Neuronal stem cell (in vitro differentiated cells): ENCODE measurements at regions not wholly inside any gene's neighbourhood (a gene's known extent, or its start where the extent isn't known, plus 50 kb on each side); places are given as distances from the start of the nearest gene placed in this dataset.

Source experiments
- DNase-seq: peaks from one replicate; pipeline ENCODE4 v3.0.0-alpha.2; 2013; ENCODE audit warnings: low spot score
- H2AFZ ChIP-seq: one replicate; pipeline ENCODE4 v1.6.1; 2013; ENCODE audit warnings: mild to moderate bottlenecking, low read length, inconsistent platforms
- H2AK5ac ChIP-seq: 2 replicates; pipeline ENCODE4 v1.6.1; 2013; ENCODE audit warnings: low read depth, mild to moderate bottlenecking, inconsistent platforms, low read length, moderate library complexity, mixed read lengths
- H2BK120ac ChIP-seq: 2 replicates; pipeline ENCODE4 v1.6.1; 2013; ENCODE audit warnings: low read depth, mild to moderate bottlenecking, inconsistent platforms, low read length, moderate library complexity, mixed read lengths
- H2BK12ac ChIP-seq: one replicate; pipeline ENCODE4 v1.6.1; 2013; ENCODE audit warnings: low read length, inconsistent platforms
- H2BK15ac ChIP-seq: 2 replicates; pipeline ENCODE4 v1.6.1; 2013; ENCODE audit warnings: mild to moderate bottlenecking, low read length, inconsistent platforms, mixed read lengths
- H2BK5ac ChIP-seq: one replicate; pipeline ENCODE4 v1.6.1; 2013; ENCODE audit warnings: inconsistent platforms, mild to moderate bottlenecking, low read length, moderate library complexity
- H3K14ac ChIP-seq: one replicate; pipeline ENCODE4 v1.6.1; 2013; ENCODE audit warnings: low read length, inconsistent platforms
- H3K18ac ChIP-seq: 2 replicates; pipeline ENCODE4 v1.6.1; 2013; ENCODE audit warnings: low read length, inconsistent platforms
- H3K23ac ChIP-seq: 2 replicates; pipeline ENCODE4 v1.6.1; 2013; ENCODE audit warnings: low read depth, mild to moderate bottlenecking, mixed read lengths, low read length, inconsistent platforms; ENCODE audit not compliant: poor library complexity
- H3K27ac ChIP-seq: replicated peaks from 3 replicates; pipeline ENCODE4 v1.5.1; 2013; ENCODE audit warnings: low read length, inconsistent platforms
- H3K27me3 ChIP-seq, 3 experiments: 2 replicates each; pipeline ENCODE4 v1.6.1; 2013; ENCODE audit warnings: low read length in 3 of 3, mild to moderate bottlenecking in 2 of 3, inconsistent platforms in 1 of 3, low read depth in 1 of 3, mixed read lengths in 1 of 3, moderate library complexity in 1 of 3; ENCODE audit not compliant: control insufficient read depth in 3 of 3, insufficient read depth in 3 of 3
- H3K36me3 ChIP-seq, 2 donors: replicated peaks in 1 of 2; 2 replicates each; pipeline ENCODE4 v1.6.1; 2013; ENCODE audit warnings: low read length in 2 of 2; ENCODE audit not compliant: control insufficient read depth in 2 of 2, insufficient read depth in 2 of 2
- H3K4ac ChIP-seq: 2 replicates; pipeline ENCODE4 v1.6.1; 2013; ENCODE audit warnings: inconsistent platforms, mild to moderate bottlenecking, low read length, moderate library complexity
- H3K4me1 ChIP-seq, 2 donors: 1 replicate in 1 of 2; 2 replicates in 1 of 2; pipeline ENCODE4 v1.6.1; 2013; ENCODE audit warnings: low read length in 2 of 2, low read depth in 1 of 2; ENCODE audit not compliant: control insufficient read depth in 2 of 2, insufficient read depth in 1 of 2
- H3K4me2 ChIP-seq: one replicate; pipeline ENCODE4 v1.6.1; 2013; ENCODE audit warnings: mild to moderate bottlenecking, low read length, inconsistent platforms; ENCODE audit not compliant: insufficient read depth, poor library complexity, severe bottlenecking
- H3K4me3 ChIP-seq, 2 donors: 2 replicates each; pipeline ENCODE4 v1.5.1; 2013; ENCODE audit warnings: low read length in 2 of 2, mild to moderate bottlenecking in 2 of 2, inconsistent platforms in 1 of 2, moderate library complexity in 1 of 2
- H3K79me1 ChIP-seq: one replicate; pipeline ENCODE4 v1.6.1; 2013; ENCODE audit warnings: low read depth, mild to moderate bottlenecking, inconsistent platforms, low read length, moderate library complexity
- H3K9ac ChIP-seq: one replicate; pipeline ENCODE4 v1.6.1; 2013; ENCODE audit warnings: mild to moderate bottlenecking, low read depth, low read length, inconsistent platforms; ENCODE audit not compliant: poor library complexity
- H3K9me3 ChIP-seq, 2 donors: replicated peaks in 1 of 2; 2 replicates each; pipeline versions ENCODE3 to v1.6.1; 2013; ENCODE audit warnings: low read length in 2 of 2, mild to moderate bottlenecking in 2 of 2, inconsistent platforms in 1 of 2, low read depth in 1 of 2, mixed read lengths in 1 of 2, moderate library complexity in 1 of 2; ENCODE audit not compliant: control insufficient read depth in 2 of 2, insufficient read depth in 1 of 2
- H4K8ac ChIP-seq: one replicate; pipeline ENCODE4 v1.6.1; 2013; ENCODE audit warnings: low read depth, mild to moderate bottlenecking, inconsistent platforms, low read length, moderate library complexity
- H4K91ac ChIP-seq: one replicate; pipeline ENCODE4 v1.6.1; 2013; ENCODE audit warnings: low read length, low read depth, mild to moderate bottlenecking, inconsistent platforms; ENCODE audit not compliant: poor library complexity
- WGBS, 2 donors: extraction: QIAGEN DNeasy Blood & Tissue Kit; methylation state at CpG; one replicate each; pipeline ENCODE4 v1.1.7; 2013; ENCODE audit warnings: missing lambda C conversion rate in 2 of 2, mixed read lengths in 1 of 2; ENCODE audit not compliant: insufficient read length in 2 of 2, insufficient replicate concordance in 1 of 2; ENCODE audit errors: extremely low coverage in 2 of 2; 5-methylcytosine and 5-hydroxymethylcytosine counted together

GRCh38 chr2:234204480-234204879, 154.0 kb downstream of the SPP2 start:
- no peak overlapping the region for H3K18ac ChIP-seq
- DNase-seq, result no peak
- H3K14ac ChIP-seq, result no peak overlapping the region
- H3K27ac ChIP-seq, result no peak overlapping the region
- H2BK120ac ChIP-seq, result no peak overlapping the region
- H3K4me2 ChIP-seq, result no peak overlapping the region
- no peak overlapping the region for H4K91ac ChIP-seq
- H3K23ac ChIP-seq, result no peak overlapping the region
- no peak overlapping the region for H3K9ac ChIP-seq
- no peak overlapping the region for H4K8ac ChIP-seq
- no peak overlapping the region for H3K4me3 ChIP-seq
- H3K9me3 ChIP-seq, result peaks cover 0 to 8% of the 10 kb centered on the region in 2 donors
- H2BK15ac ChIP-seq, result no peak overlapping the region
- H2BK5ac ChIP-seq, result no peak overlapping the region
- no peaks in the 10 kb centered on the region for H3K36me3 ChIP-seq
- no peak overlapping the region for H3K4ac ChIP-seq
- no peaks in the 10 kb centered on the region for H3K79me1 ChIP-seq
- peaks cover 0 to 2% of the 10 kb centered on the region in 2 donors for H3K4me1 ChIP-seq
- no peak overlapping the region for H2BK12ac ChIP-seq
- no CpG with 5 or more reads among the region's 1 CpG for WGBS, 2 donors
- no peak overlapping the region for H2AFZ ChIP-seq
- no peak overlapping the region for H2AK5ac ChIP-seq
- H3K27me3 ChIP-seq, result no peaks in the 10 kb centered on the region

GRCh38 chr2:234203135-234203984, 152.9 kb downstream of the SPP2 start:
- no peaks in the 10 kb centered on the region for H3K79me1 ChIP-seq
- H2BK5ac ChIP-seq, result no peak overlapping the region
- H3K18ac ChIP-seq, result no peak overlapping the region
- H3K4me1 ChIP-seq, result peaks cover 0 to 2% of the 10 kb centered on the region in 2 donors
- no peak overlapping the region for H3K4me3 ChIP-seq
- H4K8ac ChIP-seq, result no peak overlapping the region
- peaks cover 0 to 8% of the 10 kb centered on the region in 2 donors for H3K9me3 ChIP-seq
- DNase-seq, result no peak
- no peak overlapping the region for H4K91ac ChIP-seq
- no peak overlapping the region for H3K4ac ChIP-seq
- H2AK5ac ChIP-seq, result no peak overlapping the region
- no peak overlapping the region for H3K14ac ChIP-seq
- no peak overlapping the region for H3K4me2 ChIP-seq
- no peak overlapping the region for H2BK15ac ChIP-seq
- H3K27ac ChIP-seq, result no peak overlapping the region
- H3K36me3 ChIP-seq, result no peaks in the 10 kb centered on the region
- no peak overlapping the region for H2AFZ ChIP-seq
- no peak overlapping the region for H3K9ac ChIP-seq
- H3K27me3 ChIP-seq, result no peaks in the 10 kb centered on the region
- H2BK120ac ChIP-seq, result no peak overlapping the region
- no peak overlapping the region for H2BK12ac ChIP-seq
- no CpG with 5 or more reads among the region's 12 CpGs for WGBS, 2 donors
- no peak overlapping the region for H3K23ac ChIP-seq

GRCh38 chr2:234202601-234203000, 152.1 kb downstream of the SPP2 start:
- no peak overlapping the region for H4K91ac ChIP-seq

GRCh38 chr2:234199996-234200395, 149.5 kb downstream of the SPP2 start:
- Histone ChIP-seq H3K23ac (no peak overlapping the region), H3K79me1 (no peaks in the 10 kb centered on the region), H2AFZ (no peak overlapping the region), H3K4me1 (peaks cover 0 to 2% of the 10 kb centered on the region in 2 donors), H3K4me3 (no peak overlapping the region), H3K9ac (no peak overlapping the region), H2BK5ac (no peak overlapping the region), H3K18ac (no peak overlapping the region), H2BK120ac (no peak overlapping the region), H2BK12ac (no peak overlapping the region), H4K8ac (no peak overlapping the region), H3K4me2 (no peak overlapping the region), H3K27ac (no peak overlapping the region), H3K27me3 (no peaks in the 10 kb centered on the region), H4K91ac (no peak overlapping the region), H3K9me3 (peaks cover 0 to 5% of the 10 kb centered on the region in 2 donors), H3K14ac (no peak overlapping the region), H2AK5ac (no peak overlapping the region), H2BK15ac (no peak overlapping the region), H3K4ac (no peak overlapping the region), H3K36me3 (no peaks in the 10 kb centered on the region)
- DNase-seq, result no peak
- WGBS, 2 donors, result no CpG with 5 or more reads among the region's 3 CpGs

More at GRCh38 chr2:234202601-234203000, 152.1 kb downstream of the SPP2 start:
- no peak overlapping the region for H3K9ac ChIP-seq
- H2BK15ac ChIP-seq, result no peak overlapping the region
- no peak overlapping the region for H3K27ac ChIP-seq
- WGBS, 2 donors, result no CpG with 5 or more reads among the region's 2 CpGs
- DNase-seq, result no peak
- H3K4me1 ChIP-seq, result peaks cover 0 to 2% of the 10 kb centered on the region in 2 donors
- H3K4me2 ChIP-seq, result no peak overlapping the region
- no peak overlapping the region for H2BK5ac ChIP-seq
- H3K79me1 ChIP-seq, result no peaks in the 10 kb centered on the region
- H2AFZ ChIP-seq, result no peak overlapping the region
- H3K23ac ChIP-seq, result no peak overlapping the region
- no peak overlapping the region for H2AK5ac ChIP-seq
- H3K14ac ChIP-seq, result no peak overlapping the region
- no peaks in the 10 kb centered on the region for H3K36me3 ChIP-seq
- H3K27me3 ChIP-seq, result no peaks in the 10 kb centered on the region
- H4K8ac ChIP-seq, result no peak overlapping the region
- H3K4me3 ChIP-seq, result no peak overlapping the region
- H3K4ac ChIP-seq, result no peak overlapping the region
- no peak overlapping the region for H3K18ac ChIP-seq
- H2BK12ac ChIP-seq, result no peak overlapping the region
- H3K9me3 ChIP-seq, result peaks cover 0 to 8% of the 10 kb centered on the region in 2 donors
- no peak overlapping the region for H2BK120ac ChIP-seq
